ENCODE measurements at regions not wholly inside any gene's neighbourhood (a gene's known extent, or its start where the extent isn't known, plus 50 kb on each side); places are given as distances from the start of the nearest gene placed in this dataset.

- no peaks in the 10 kb centered on the region for H3K36me3 ChIP-seq (ENCODE audit: control insufficient read depth in 1 of 2, insufficient read depth in 2 of 2, low read length in 2 of 2)
- no peaks in the 10 kb centered on the region for H3K9me3 ChIP-seq (ENCODE audit: control insufficient read depth in 1 of 2, low read length in 2 of 2)
- H3K4me1 ChIP-seq (ENCODE audit: control insufficient read depth in 1 of 2, insufficient read depth in 2 of 2, low read length in 2 of 2), result no peaks in the 10 kb centered on the region
- no peak overlapping the region for H3K4me3 ChIP-seq (ENCODE audit: low read depth in 1 of 2, low read length in 2 of 2)
- H3K27ac ChIP-seq (ENCODE audit: low read length), result no peak overlapping the region
- H3K27me3 ChIP-seq (ENCODE audit: low read depth, low read length), result no peaks in the 10 kb centered on the region
These were observed 112.5 kb upstream of the ZNF366 start for GRCh38 chr5:72619677-72620076.

- no peak overlapping the region for H3K4me3 ChIP-seq (ENCODE audit: low read depth in 1 of 2, low read length in 2 of 2)
- H3K9me3 ChIP-seq (ENCODE audit: control insufficient read depth in 1 of 2, low read length in 2 of 2), result no peaks in the 10 kb centered on the region
- no peaks in the 10 kb centered on the region for H3K36me3 ChIP-seq (ENCODE audit: control insufficient read depth in 1 of 2, insufficient read depth in 2 of 2, low read length in 2 of 2)
- no peaks in the 10 kb centered on the region for H3K27me3 ChIP-seq (ENCODE audit: low read depth, low read length)
- H3K4me1 ChIP-seq (ENCODE audit: control insufficient read depth in 1 of 2, insufficient read depth in 2 of 2, low read length in 2 of 2), result no peaks in the 10 kb centered on the region
- H3K27ac ChIP-seq (ENCODE audit: low read length), result no peak overlapping the region
These were observed 112.0 kb upstream of the ZNF366 start for GRCh38 chr5:72619251-72619650.

DNA sequence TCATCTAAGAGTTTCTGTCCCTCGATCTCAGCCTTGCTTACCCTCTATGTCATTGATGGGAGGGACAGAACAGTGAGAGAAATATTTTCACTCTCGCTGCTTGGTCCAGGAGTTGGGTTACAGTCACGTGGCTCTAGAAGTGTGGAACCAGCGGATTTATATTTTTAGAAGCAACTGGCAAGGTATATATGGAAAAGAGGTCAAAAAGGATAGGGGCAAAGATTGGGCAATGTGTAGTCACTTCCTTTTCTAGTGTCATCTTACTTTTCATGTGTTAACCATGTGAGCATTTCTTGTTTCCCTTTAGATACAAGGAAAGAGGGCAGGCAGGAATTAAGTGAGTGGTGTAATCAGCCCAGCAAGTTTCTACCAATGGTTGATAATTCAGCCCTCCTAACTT, 111.5 kb upstream of the ZNF366 start:
- Histone ChIP-seq H3K27ac (ENCODE audit: low read length) (no peak overlapping the region), H3K27me3 (ENCODE audit: low read depth, low read length) (no peaks in the 10 kb centered on the region), H3K4me3 (ENCODE audit: low read depth in 1 of 2, low read length in 2 of 2) (no peak overlapping the region), H3K9me3 (ENCODE audit: control insufficient read depth in 1 of 2, low read length in 2 of 2) (no peaks in the 10 kb centered on the region), H3K4me1 (ENCODE audit: control insufficient read depth in 1 of 2, insufficient read depth in 2 of 2, low read length in 2 of 2) (no peaks in the 10 kb centered on the region), H3K36me3 (ENCODE audit: control insufficient read depth in 1 of 2, insufficient read depth in 2 of 2, low read length in 2 of 2) (no peaks in the 10 kb centered on the region)

DNA sequence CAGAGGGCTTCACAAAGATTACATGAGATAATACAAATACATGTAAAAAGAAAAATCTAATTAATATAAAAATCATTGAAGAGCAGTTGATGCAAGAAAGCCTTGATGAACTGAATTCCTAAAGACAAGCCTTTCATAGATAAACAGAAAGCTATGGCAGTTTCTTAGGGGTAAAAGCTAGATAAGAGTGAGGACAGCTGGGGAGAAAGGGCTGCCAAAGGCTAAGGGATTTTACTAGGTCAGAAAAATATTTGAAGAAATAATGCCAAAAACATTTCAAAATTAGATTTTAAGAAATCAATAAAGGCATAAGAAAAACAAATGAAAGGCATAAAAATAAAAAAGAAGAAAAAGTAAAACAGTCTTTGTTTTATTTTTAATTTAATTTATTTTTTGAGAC, 107.9 kb upstream of the ZNF366 start:
- no peak overlapping the region for H3K4me3 ChIP-seq (ENCODE audit: low read depth in 1 of 2, low read length in 2 of 2)
- H3K4me1 ChIP-seq (ENCODE audit: control insufficient read depth in 1 of 2, insufficient read depth in 2 of 2, low read length in 2 of 2), result peaks cover 0 to 12% of the 10 kb centered on the region in 2 donors
- H3K9me3 ChIP-seq (ENCODE audit: control insufficient read depth in 1 of 2, low read length in 2 of 2), result no peaks in the 10 kb centered on the region
- no peak overlapping the region for H3K27ac ChIP-seq (ENCODE audit: low read length)
- no peaks in the 10 kb centered on the region for H3K27me3 ChIP-seq (ENCODE audit: low read depth, low read length)
- no peaks in the 10 kb centered on the region for H3K36me3 ChIP-seq (ENCODE audit: control insufficient read depth in 1 of 2, insufficient read depth in 2 of 2, low read length in 2 of 2)

DNA sequence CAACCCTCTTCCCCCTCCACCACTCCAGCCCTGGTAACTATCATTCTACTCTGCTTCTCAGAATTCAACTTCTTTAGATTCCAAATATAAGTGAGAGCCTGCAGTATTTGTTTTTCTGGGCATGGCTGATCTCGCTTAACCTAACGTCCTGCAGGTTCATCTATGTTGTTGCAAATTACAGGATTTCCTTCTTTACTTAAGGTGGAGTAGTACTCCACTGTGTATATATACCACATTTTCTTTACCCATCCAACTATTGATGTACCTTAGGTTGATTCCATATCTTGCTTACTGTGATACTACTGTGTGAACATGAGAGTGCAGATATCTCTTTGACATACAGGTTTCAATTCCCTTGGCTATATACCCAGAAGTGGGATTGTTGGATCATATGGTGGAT, 106.3 kb upstream of the ZNF366 start:
- Histone ChIP-seq H3K27ac (ENCODE audit: low read length) (no peak overlapping the region), H3K9me3 (ENCODE audit: control insufficient read depth in 1 of 2, low read length in 2 of 2) (no peaks in the 10 kb centered on the region), H3K36me3 (ENCODE audit: control insufficient read depth in 1 of 2, insufficient read depth in 2 of 2, low read length in 2 of 2) (no peaks in the 10 kb centered on the region), H3K4me3 (ENCODE audit: low read depth in 1 of 2, low read length in 2 of 2) (no peak overlapping the region), H3K27me3 (ENCODE audit: low read depth, low read length) (no peaks in the 10 kb centered on the region), H3K4me1 (ENCODE audit: control insufficient read depth in 1 of 2, insufficient read depth in 2 of 2, low read length in 2 of 2) (peaks cover 0 to 12% of the 10 kb centered on the region in 2 donors)

DNA sequence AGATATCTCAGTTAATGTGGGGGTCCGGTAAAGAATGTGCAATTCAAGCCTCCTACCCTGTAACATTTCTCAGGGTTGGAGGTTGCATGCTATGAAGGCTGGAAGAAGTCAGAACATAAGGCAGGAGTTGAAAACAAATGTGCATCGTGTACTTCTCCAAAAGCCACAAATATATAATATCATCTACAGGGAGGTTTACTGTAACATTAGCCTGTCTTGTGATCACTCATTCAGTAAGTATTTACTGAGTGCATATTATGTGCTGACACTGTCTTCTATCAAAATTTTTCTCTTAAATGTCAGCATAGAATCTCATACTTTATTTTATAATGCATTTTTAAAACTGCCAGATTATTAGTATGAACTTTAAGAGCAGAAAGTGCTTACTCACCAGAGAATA, 105.6 kb upstream of the ZNF366 start:
- Histone ChIP-seq H3K27me3 (ENCODE audit: low read depth, low read length) (no peaks in the 10 kb centered on the region), H3K9me3 (ENCODE audit: control insufficient read depth in 1 of 2, low read length in 2 of 2) (no peaks in the 10 kb centered on the region), H3K4me1 (ENCODE audit: control insufficient read depth in 1 of 2, insufficient read depth in 2 of 2, low read length in 2 of 2) (peaks cover 0 to 12% of the 10 kb centered on the region in 2 donors), H3K36me3 (ENCODE audit: control insufficient read depth in 1 of 2, insufficient read depth in 2 of 2, low read length in 2 of 2) (no peaks in the 10 kb centered on the region), H3K27ac (ENCODE audit: low read length) (no peak overlapping the region), H3K4me3 (ENCODE audit: low read depth in 1 of 2, low read length in 2 of 2) (no peak overlapping the region)

DNA sequence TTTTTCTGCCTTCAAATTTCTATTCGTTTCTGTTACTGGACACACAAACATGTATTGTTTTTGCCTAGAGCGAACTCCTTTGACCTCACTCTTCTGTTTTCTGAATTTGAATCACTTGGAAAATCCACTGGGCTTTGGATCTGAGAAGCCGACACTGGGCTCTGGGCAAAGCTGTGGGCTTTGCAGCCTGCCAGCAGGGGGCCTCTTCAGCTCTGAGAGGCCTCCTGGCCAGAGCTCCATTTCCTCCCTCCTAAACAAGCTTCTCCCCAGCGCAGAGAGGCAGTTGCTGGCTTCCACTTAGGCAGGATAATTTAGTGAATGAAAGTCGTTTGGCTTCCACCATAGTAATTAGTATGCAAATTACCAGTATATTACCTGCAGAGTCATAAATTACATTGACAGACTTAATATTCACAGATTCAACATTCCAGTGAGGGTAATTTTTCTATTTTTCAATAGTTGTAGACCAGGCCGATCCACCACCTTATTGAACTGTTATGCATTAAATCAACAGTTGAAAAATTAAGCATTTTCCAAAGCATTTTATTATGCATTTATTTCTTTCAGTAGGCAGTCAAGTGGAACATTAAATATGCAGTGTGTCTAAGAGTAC, 104.0 kb upstream of the ZNF366 start:
- Histone ChIP-seq H3K4me3 (ENCODE audit: low read depth in 1 of 2, low read length in 2 of 2) (no peak overlapping the region), H3K4me1 (ENCODE audit: control insufficient read depth in 1 of 2, insufficient read depth in 2 of 2, low read length in 2 of 2) (peaks cover 0 to 12% of the 10 kb centered on the region in 2 donors), H3K27ac (ENCODE audit: low read length) (no peak overlapping the region), H3K9me3 (ENCODE audit: control insufficient read depth in 1 of 2, low read length in 2 of 2) (no peaks in the 10 kb centered on the region), H3K27me3 (ENCODE audit: low read depth, low read length) (no peaks in the 10 kb centered on the region), H3K36me3 (ENCODE audit: control insufficient read depth in 1 of 2, insufficient read depth in 2 of 2, low read length in 2 of 2) (no peaks in the 10 kb centered on the region)

DNA sequence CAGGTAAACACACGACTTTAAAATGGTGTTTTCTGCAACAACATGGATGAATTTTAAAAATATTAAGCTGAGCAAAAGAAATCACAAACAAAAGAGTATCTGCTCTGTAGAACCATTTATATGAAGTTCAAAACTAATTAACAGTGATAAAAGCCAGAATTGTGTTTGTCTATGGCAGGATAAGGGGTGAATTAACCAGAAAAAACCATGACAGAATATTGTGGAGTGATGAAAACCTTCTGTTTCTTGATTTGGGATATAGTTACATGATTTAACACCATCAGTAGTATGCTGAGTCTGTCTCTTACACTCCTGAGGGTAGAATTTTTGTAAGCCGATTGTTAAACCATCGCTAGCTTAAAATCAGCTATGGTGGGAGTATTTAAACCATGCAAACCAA, 101.7 kb upstream of the ZNF366 start:
- H3K27me3 ChIP-seq (ENCODE audit: low read depth, low read length), result no peaks in the 10 kb centered on the region
- no peak overlapping the region for H3K4me3 ChIP-seq (ENCODE audit: low read depth in 1 of 2, low read length in 2 of 2)
- no peaks in the 10 kb centered on the region for H3K9me3 ChIP-seq (ENCODE audit: control insufficient read depth in 1 of 2, low read length in 2 of 2)
- no peak overlapping the region for H3K27ac ChIP-seq (ENCODE audit: low read length)
- H3K4me1 ChIP-seq (ENCODE audit: control insufficient read depth in 1 of 2, insufficient read depth in 2 of 2, low read length in 2 of 2), result peaks cover 0 to 12% of the 10 kb centered on the region in 2 donors
- H3K36me3 ChIP-seq (ENCODE audit: control insufficient read depth in 1 of 2, insufficient read depth in 2 of 2, low read length in 2 of 2), result no peaks in the 10 kb centered on the region

GRCh38 chr5:72608297-72608696, 101.1 kb upstream of the ZNF366 start:
- H3K4me3 ChIP-seq (ENCODE audit: low read depth in 1 of 2, low read length in 2 of 2), result no peak overlapping the region
- H3K27ac ChIP-seq (ENCODE audit: low read length), result no peak overlapping the region

DNA sequence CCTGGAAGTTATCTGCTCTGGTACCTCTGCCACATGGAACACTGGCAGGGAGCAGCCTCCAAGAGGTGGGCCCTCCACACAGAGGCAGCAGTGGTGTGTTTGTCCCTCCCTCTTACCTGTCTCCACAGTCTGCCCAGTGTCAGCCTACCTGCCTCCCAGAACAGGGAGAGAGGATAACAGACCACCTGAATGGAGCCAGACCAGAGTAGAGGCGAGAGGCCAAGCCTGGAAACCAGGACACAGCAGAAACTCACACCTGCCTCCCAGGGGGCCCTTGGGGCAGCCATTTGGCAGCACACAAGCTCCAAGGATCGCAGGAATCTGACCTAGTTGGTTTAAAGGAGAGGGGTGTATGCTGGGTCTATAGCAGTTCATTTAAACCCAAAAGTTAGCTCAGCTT, 100.2 kb upstream of the ZNF366 start:
- H3K9me3 ChIP-seq (ENCODE audit: control insufficient read depth in 1 of 2, low read length in 2 of 2), result no peaks in the 10 kb centered on the region
- no peaks in the 10 kb centered on the region for H3K36me3 ChIP-seq (ENCODE audit: control insufficient read depth in 1 of 2, insufficient read depth in 2 of 2, low read length in 2 of 2)
- H3K4me3 ChIP-seq (ENCODE audit: low read depth in 1 of 2, low read length in 2 of 2), result no peak overlapping the region
- peaks cover 0 to 9% of the 10 kb centered on the region in 2 donors for H3K4me1 ChIP-seq (ENCODE audit: control insufficient read depth in 1 of 2, insufficient read depth in 2 of 2, low read length in 2 of 2)
- no peaks in the 10 kb centered on the region for H3K27me3 ChIP-seq (ENCODE audit: low read depth, low read length)
- no peak overlapping the region for H3K27ac ChIP-seq (ENCODE audit: low read length)

More at GRCh38 chr5:72608297-72608696, 101.1 kb upstream of the ZNF366 start:
- H3K4me1 ChIP-seq (ENCODE audit: control insufficient read depth in 1 of 2, insufficient read depth in 2 of 2, low read length in 2 of 2), result peaks cover 0 to 12% of the 10 kb centered on the region in 2 donors
- no peaks in the 10 kb centered on the region for H3K27me3 ChIP-seq (ENCODE audit: low read depth, low read length)
- no peaks in the 10 kb centered on the region for H3K36me3 ChIP-seq (ENCODE audit: control insufficient read depth in 1 of 2, insufficient read depth in 2 of 2, low read length in 2 of 2)
- H3K9me3 ChIP-seq (ENCODE audit: control insufficient read depth in 1 of 2, low read length in 2 of 2), result no peaks in the 10 kb centered on the region

DNA sequence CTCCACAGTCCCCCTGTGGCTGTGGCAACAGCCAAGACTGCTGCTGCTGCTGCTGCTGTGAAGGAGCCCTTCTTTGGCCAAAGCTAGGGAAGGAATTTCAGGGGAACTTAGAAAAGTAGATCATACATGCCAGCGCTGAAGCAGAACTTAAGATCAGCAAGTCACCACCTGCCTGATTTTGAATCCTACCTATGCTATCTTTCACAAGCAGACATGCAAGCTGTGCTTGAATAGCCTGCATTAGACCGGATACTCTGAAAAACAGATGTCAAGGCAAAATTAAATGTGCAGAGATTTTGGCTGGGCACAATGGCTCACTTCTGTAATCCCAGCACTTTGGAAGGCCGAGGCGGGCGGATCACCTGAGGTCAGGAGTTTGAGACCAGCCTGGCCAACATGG, 99.3 kb upstream of the ZNF366 start:
- H3K27ac ChIP-seq (ENCODE audit: low read length), result no peak overlapping the region

GRCh38 chr5:72605632-72606031, 98.4 kb upstream of the ZNF366 start:
- H3K9me3 ChIP-seq (ENCODE audit: control insufficient read depth in 1 of 2, low read length in 2 of 2), result no peaks in the 10 kb centered on the region
- H3K27ac ChIP-seq (ENCODE audit: low read length), result no peak overlapping the region
- H3K4me3 ChIP-seq (ENCODE audit: low read depth in 1 of 2, low read length in 2 of 2), result no peak overlapping the region
- no peaks in the 10 kb centered on the region for H3K36me3 ChIP-seq (ENCODE audit: control insufficient read depth in 1 of 2, insufficient read depth in 2 of 2, low read length in 2 of 2)
- H3K27me3 ChIP-seq (ENCODE audit: low read depth, low read length), result no peaks in the 10 kb centered on the region
- peaks cover 0 to under 1% of the 10 kb centered on the region in 2 donors for H3K4me1 ChIP-seq (ENCODE audit: control insufficient read depth in 1 of 2, insufficient read depth in 2 of 2, low read length in 2 of 2)

More for the DNA sequence above, 99.3 kb upstream of the ZNF366 start:
- Histone ChIP-seq H3K4me1 (ENCODE audit: control insufficient read depth in 1 of 2, insufficient read depth in 2 of 2, low read length in 2 of 2) (peaks cover 0 to 9% of the 10 kb centered on the region in 2 donors), H3K4me3 (ENCODE audit: low read depth in 1 of 2, low read length in 2 of 2) (no peak overlapping the region), H3K9me3 (ENCODE audit: control insufficient read depth in 1 of 2, low read length in 2 of 2) (no peaks in the 10 kb centered on the region), H3K27me3 (ENCODE audit: low read depth, low read length) (no peaks in the 10 kb centered on the region), H3K36me3 (ENCODE audit: control insufficient read depth in 1 of 2, insufficient read depth in 2 of 2, low read length in 2 of 2) (no peaks in the 10 kb centered on the region)
